GM19023 (cell line): ENCODE measurements at regions not wholly inside any gene's neighbourhood (a gene's known extent, or its start where the extent isn't known, plus 50 kb on each side); places are given as distances from the start of the nearest gene placed in this dataset.
"Not testable (repeated sequence)": the region's sequence is repeated elsewhere in the genome, so short reads cannot be mapped to it uniquely, and the experiment has no call there.

Experiments
- ATAC-seq: cut with Tn5 transposase; IDR thresholded peaks from one replicate; pipeline ENCODE4 v1.9.1; 2021; ENCODE audit warnings: mild to moderate bottlenecking, moderate library complexity; ENCODE audit not compliant: unreplicated experiment

- ATAC-seq, result no peak
These were observed 278.3 kb upstream of the TUT7 start for GRCh38 chr9:86632537-86632936.

- ATAC-seq, result no peak
These were observed 275.3 kb upstream of the TUT7 start for GRCh38 chr9:86629530-86629929.

GRCh38 chr9:86626802-86627201 lies 272.6 kb upstream of the TUT7 start:
- no peak for ATAC-seq

- ATAC-seq, result no peak
These were observed 270.4 kb upstream of the TUT7 start for GRCh38 chr9:86624630-86625029.

GRCh38 chr9:86614871-86615849 lies 260.9 kb upstream of the TUT7 start:
- ATAC-seq, result no peak

GRCh38 chr9:86613943-86614342 lies 259.7 kb upstream of the TUT7 start:
- ATAC-seq, result no peak

- ATAC-seq, result not testable (repeated sequence)
These were observed 257.3 kb upstream of the TUT7 start for GRCh38 chr9:86611534-86611933.

GRCh38 chr9:86605303-86605702 lies 251.1 kb upstream of the TUT7 start:
- ATAC-seq, result no peak

GRCh38 chr9:86604741-86605140 lies 250.5 kb upstream of the TUT7 start:
- no peak for ATAC-seq

- ATAC-seq, result no peak
These were observed 248.5 kb upstream of the TUT7 start for GRCh38 chr9:86602715-86603114.

- ATAC-seq, result no peak
These were observed 247.5 kb upstream of the TUT7 start for GRCh38 chr9:86601697-86602096.

- ATAC-seq, result no peak
These were observed 246.8 kb upstream of the TUT7 start for GRCh38 chr9:86600977-86601376.

- no peak for ATAC-seq
These were observed 246.1 kb upstream of the TUT7 start for GRCh38 chr9:86600291-86600690.

GRCh38 chr9:86599561-86599960 lies 245.4 kb upstream of the TUT7 start:
- ATAC-seq, result no peak

GRCh38 chr9:86598411-86599239 lies 244.4 kb upstream of the TUT7 start:
- no peak for ATAC-seq

GRCh38 chr9:86594724-86595123 lies 240.5 kb upstream of the TUT7 start:
- no peak for ATAC-seq

- no peak for ATAC-seq
These were observed 237.3 kb upstream of the TUT7 start for GRCh38 chr9:86591472-86591871.

GRCh38 chr9:86589730-86590129 lies 235.5 kb upstream of the TUT7 start:
- no peak for ATAC-seq

GRCh38 chr9:86589273-86589672 lies 235.1 kb upstream of the TUT7 start:
- ATAC-seq, result no peak

- no peak for ATAC-seq
These were observed 231.9 kb upstream of the TUT7 start for GRCh38 chr9:86586144-86586494.

GRCh38 chr9:86585422-86586143 lies 231.4 kb upstream of the TUT7 start:
- ATAC-seq, result no peak
